Heart left ventricle (tissue), 16 donors: ENCODE measurements at regions not wholly inside any gene's neighbourhood (a gene's known extent, or its start where the extent isn't known, plus 50 kb on each side); places are given as distances from the start of the nearest gene placed in this dataset.

Source experiments
- ATAC-seq, 4 donors: fragments of 200-7000 bp; cut with Tn5 transposase; one replicate each; pipeline ENCODE4 v1.9.1; 2020 to 2022; ENCODE audit warnings: moderate library complexity in 4 of 4, mild to moderate bottlenecking in 3 of 4, moderate number of reproducible peaks in 1 of 4
- DNase-seq, 5 donors: peaks; one replicate each; pipeline ENCODE4 v3.0.0-alpha.2; 2020
- H3K27ac ChIP-seq, 12 donors: fragments of 200-600 bp; sonication (generic) in 4 of 12; one replicate each; pipeline versions ENCODE4 v1.5.0 to v1.8.0; 2016 to 2022; ENCODE audit warnings: mild to moderate bottlenecking in 2 of 12
- H3K27me3 ChIP-seq, 9 donors: fragments of 200-600 bp; sonication (generic) in 2 of 9; one replicate each; pipeline versions ENCODE4 v1.5.1 to v1.8.0; 2016 to 2022; ENCODE audit warnings: mild to moderate bottlenecking in 3 of 9
- H3K36me3 ChIP-seq, 9 donors: fragments of 200-600 bp; sonication (generic) in 2 of 9; one replicate each; pipeline versions ENCODE4 v1.5.0 to v1.8.0; 2018 to 2022; ENCODE audit warnings: mild to moderate bottlenecking in 2 of 9
- H3K4me1 ChIP-seq, 12 donors: fragments of 200-600 bp; sonication (generic) in 4 of 12; one replicate each; pipeline versions ENCODE4 v1.5.0 to v1.8.0; 2016 to 2022; ENCODE audit warnings: mild to moderate bottlenecking in 3 of 12
- H3K4me3 ChIP-seq, 12 donors: fragments of 200-600 bp; sonication (generic) in 4 of 12; one replicate each; pipeline versions ENCODE4 v1.5.0 to v1.8.0; 2017 to 2022; ENCODE audit warnings: mild to moderate bottlenecking in 9 of 12, moderate library complexity in 4 of 12
- H3K9me3 ChIP-seq, 12 donors: fragments of 200-600 bp; sonication (generic) in 4 of 12; one replicate each; pipeline versions ENCODE4 v1.5.0 to v1.8.0; 2016 to 2022; ENCODE audit warnings: mild to moderate bottlenecking in 1 of 12
- CTCF ChIP-seq, 12 donors: fragments of 200-600 bp; sonication (generic) in 4 of 12; IDR thresholded peaks; one replicate each; pipeline versions ENCODE4 v1.5.0 to v1.8.0; 2018 to 2022; ENCODE audit warnings: antibody characterized with exemption in 12 of 12, mild to moderate bottlenecking in 5 of 12
- POLR2A ChIP-seq, 2 donors: fragments of 450-650 bp; IDR thresholded peaks; one replicate each; pipeline ENCODE4 v1.6.1; 2017; ENCODE audit warnings: antibody characterized with exemption in 2 of 2, mild to moderate bottlenecking in 2 of 2, moderate library complexity in 2 of 2
- WGBS, 4 donors: extraction: QIAGEN DNeasy Blood & Tissue Kit in 2 of 4; methylation state at CpG; one replicate each; pipeline versions ENCODE4 v1.1.5 to v1.1.7; 2013 to 2018; 5-methylcytosine and 5-hydroxymethylcytosine counted together
- intact Hi-C, 10 donors: fragments of 100-400 bp; cut with DNase I; formaldehyde crosslinking; loops; one replicate each; pipeline versions ENCODE4 v1.11.1 to v1.14.2; 2022
- donor health status: ischemic (EF 13 %, LVEDD 7.1; RV severe dilation, severe dysfunction).
- donor health status: healthy with polysubstance abuse.
- donor health status: DM: no; HTN: yes; CAD: no.
- donor health status: DM: no; HTN: no; CAD: no.
- donor health status: ischemic (EF 25% LVEDD 6.9; RV normal size, moderate dysfunction).
- donor health status: ischemic (EF 25% LVEDD 5.7; RV mildly dilated, moderate dysfunction).
- donor health status: healthy.
- donor health status: DM: yes; HTN: yes; CAD: no.
- donor health status: ischemic (EF 35%, LVEDD 5.7; RV mildly dilated, moderate dysfunction).
- donor health status: nonischemic (EF 11% LVEDD 7.7; RV severe dilation, severe dysfunction).
- donor health status: DM: yes; HTN: yes; CAD: no.
- donor health status: PGD.
- donor health status: ischemic (EF 29% LVEDD 5.4; RV normal size, mild dysfunction).
- donor health status: nonischemic (EF 23%, LVEDD 6.1; RV moderate dilation, normal function).

GRCh38 chr16:66296591-66296990 is 69.9 kb upstream of the CDH5 start:
- H3K9me3 ChIP-seq, result peaks cover 0 to 11% (median 0%) of the 10 kb centered on the region in 12 donors
- intact Hi-C loops, result no loop called here
- H3K27me3 ChIP-seq, result peaks cover 0 to 6% (median 0%) of the 10 kb centered on the region in 9 donors
- no peak for ATAC-seq
- H3K4me1 ChIP-seq, result no peaks in the 10 kb centered on the region
- no peak for DNase-seq
- H3K4me3 ChIP-seq, result no peak overlapping the region
- TF ChIP-seq POLR2A (IDR thresholded peaks at IDR 0.05) (no peak), CTCF (IDR thresholded peaks at IDR 0.05) (no peak)
- 80 to 97% (median 90%) methylated on average over 5 of the region's 5 CpGs for WGBS, 4 donors
- no peaks in the 10 kb centered on the region for H3K36me3 ChIP-seq
- no peak overlapping the region for H3K27ac ChIP-seq

GRCh38 chr16:66295761-66296546 is 70.5 kb upstream of the CDH5 start:
- ATAC-seq (no peak), DNase-seq (no peak)
- 86 to 88% (median 87%) methylated on average over 4 of the region's 4 CpGs for WGBS, 4 donors
- TF ChIP-seq CTCF (IDR thresholded peaks at IDR 0.05), result no peak
- TF ChIP-seq POLR2A (IDR thresholded peaks at IDR 0.05), result no peak
- no peak overlapping the region for H3K27ac ChIP-seq
- H3K36me3 ChIP-seq, result no peaks in the 10 kb centered on the region
- peaks cover 0 to 6% (median 0%) of the 10 kb centered on the region in 9 donors for H3K27me3 ChIP-seq
- peaks cover 0 to 10% (median 0%) of the 10 kb centered on the region in 12 donors for H3K9me3 ChIP-seq
- intact Hi-C loops, result no loop called here
- no peaks in the 10 kb centered on the region for H3K4me1 ChIP-seq
- H3K4me3 ChIP-seq, result no peak overlapping the region

- Histone ChIP-seq H3K4me3 (no peak overlapping the region), H3K9me3 (peaks cover 0 to 5% (median 0%) of the 10 kb centered on the region in 12 donors), H3K27ac (no peak overlapping the region), H3K4me1 (no peaks in the 10 kb centered on the region), H3K36me3 (no peaks in the 10 kb centered on the region), H3K27me3 (peaks cover 0 to 6% (median 0%) of the 10 kb centered on the region in 9 donors)
- 85 to 87% (median 86%) methylated on average over 6 of the region's 6 CpGs for whole genome bisulfite sequencing, 4 donors
- ATAC-seq, result no peak
- DNase-seq, result no peak
- TF ChIP-seq CTCF (IDR thresholded peaks at IDR 0.05) (no peak), POLR2A (IDR thresholded peaks at IDR 0.05) (no peak)
- intact Hi-C loops, result no loop called here
These were observed 71.3 kb upstream of the CDH5 start for GRCh38 chr16:66295213-66295612.

- ATAC-seq (no peak), DNase-seq (no peak)
- Histone ChIP-seq H3K27ac (no peak overlapping the region), H3K27me3 (peaks cover 0 to 6% (median 0%) of the 10 kb centered on the region in 9 donors), H3K9me3 (peaks cover 0 to 5% (median 0%) of the 10 kb centered on the region in 12 donors), H3K4me1 (no peaks in the 10 kb centered on the region), H3K4me3 (no peak overlapping the region), H3K36me3 (no peaks in the 10 kb centered on the region)
- intact Hi-C loops, result no loop called here
- 91 to 100% (median 94%) methylated on average over 4 of the region's 4 CpGs for WGBS, 4 donors
- TF ChIP-seq CTCF (IDR thresholded peaks at IDR 0.05) (no peak), POLR2A (IDR thresholded peaks at IDR 0.05) (no peak)
These were observed 72.0 kb upstream of the CDH5 start for GRCh38 chr16:66294507-66294906.
